ENCODE measurements at regions not wholly inside any gene's neighbourhood (a gene's known extent, or its start where the extent isn't known, plus 50 kb on each side); places are given as distances from the start of the nearest gene placed in this dataset.

DNA sequence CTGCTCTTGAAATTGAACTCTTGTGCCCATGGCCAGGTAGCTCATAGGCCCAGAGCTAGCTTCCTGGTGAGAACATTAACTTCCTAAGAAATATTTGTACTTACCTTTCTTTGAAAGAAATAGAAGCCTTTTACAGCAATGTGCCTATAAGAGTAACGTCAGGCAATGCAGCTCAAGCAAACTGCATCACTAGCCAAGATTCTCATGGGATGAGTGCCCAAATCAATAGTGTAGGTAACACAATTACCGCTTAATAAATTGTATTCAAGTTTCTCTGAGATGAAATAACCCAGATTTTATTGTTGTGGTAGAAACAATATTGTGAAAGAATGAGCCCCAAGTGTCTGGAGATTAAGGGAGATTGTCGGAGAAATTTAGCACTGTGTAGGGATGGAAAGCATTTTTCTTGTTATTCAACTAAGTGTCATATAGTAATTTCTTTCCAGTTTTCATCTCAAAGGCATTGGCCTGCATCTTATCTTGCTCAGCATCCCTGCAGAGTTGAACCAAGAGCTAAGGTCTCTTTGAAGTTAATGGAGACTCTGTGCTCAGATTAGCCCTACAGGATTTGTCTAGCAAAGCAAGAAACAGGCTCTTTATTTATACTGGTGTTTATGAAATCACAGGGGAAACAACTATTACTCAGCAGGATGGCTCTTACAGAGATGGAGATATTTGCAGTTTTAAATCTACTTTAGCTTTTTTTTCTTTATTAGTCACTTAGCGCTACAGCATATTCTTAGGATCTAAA lies 321.0 kb upstream of the PDGFD start:
- TF ChIP-seq, protein P1, sequence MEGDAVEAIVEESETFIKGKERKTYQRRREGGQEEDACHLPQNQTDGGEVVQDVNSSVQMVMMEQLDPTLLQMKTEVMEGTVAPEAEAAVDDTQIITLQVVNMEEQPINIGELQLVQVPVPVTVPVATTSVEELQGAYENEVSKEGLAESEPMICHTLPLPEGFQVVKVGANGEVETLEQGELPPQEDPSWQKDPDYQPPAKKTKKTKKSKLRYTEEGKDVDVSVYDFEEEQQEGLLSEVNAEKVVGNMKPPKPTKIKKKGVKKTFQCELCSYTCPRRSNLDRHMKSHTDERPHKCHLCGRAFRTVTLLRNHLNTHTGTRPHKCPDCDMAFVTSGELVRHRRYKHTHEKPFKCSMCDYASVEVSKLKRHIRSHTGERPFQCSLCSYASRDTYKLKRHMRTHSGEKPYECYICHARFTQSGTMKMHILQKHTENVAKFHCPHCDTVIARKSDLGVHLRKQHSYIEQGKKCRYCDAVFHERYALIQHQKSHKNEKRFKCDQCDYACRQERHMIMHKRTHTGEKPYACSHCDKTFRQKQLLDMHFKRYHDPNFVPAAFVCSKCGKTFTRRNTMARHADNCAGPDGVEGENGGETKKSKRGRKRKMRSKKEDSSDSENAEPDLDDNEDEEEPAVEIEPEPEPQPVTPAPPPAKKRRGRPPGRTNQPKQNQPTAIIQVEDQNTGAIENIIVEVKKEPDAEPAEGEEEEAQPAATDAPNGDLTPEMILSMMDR (IDR thresholded peaks at IDR 0.05; ENCODE audit: low read depth, low read length) = no peak
- no peak for TF ChIP-seq POLR2A (IDR thresholded peaks at IDR 0.05; ENCODE audit: extremely low read depth, insufficient read length)
- TF ChIP-seq, protein P2, sequence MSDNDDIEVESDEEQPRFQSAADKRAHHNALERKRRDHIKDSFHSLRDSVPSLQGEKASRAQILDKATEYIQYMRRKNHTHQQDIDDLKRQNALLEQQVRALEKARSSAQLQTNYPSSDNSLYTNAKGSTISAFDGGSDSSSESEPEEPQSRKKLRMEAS (IDR thresholded peaks at IDR 0.05; ENCODE audit: low read depth, low read length) = no peak
- TF ChIP-seq MYC (IDR thresholded peaks at IDR 0.05; ENCODE audit: low read depth, low read length) = no peak
